ENCODE measurements at regions not wholly inside any gene's neighbourhood (a gene's known extent, or its start where the extent isn't known, plus 50 kb on each side); places are given as distances from the start of the nearest gene placed in this dataset.

DNA sequence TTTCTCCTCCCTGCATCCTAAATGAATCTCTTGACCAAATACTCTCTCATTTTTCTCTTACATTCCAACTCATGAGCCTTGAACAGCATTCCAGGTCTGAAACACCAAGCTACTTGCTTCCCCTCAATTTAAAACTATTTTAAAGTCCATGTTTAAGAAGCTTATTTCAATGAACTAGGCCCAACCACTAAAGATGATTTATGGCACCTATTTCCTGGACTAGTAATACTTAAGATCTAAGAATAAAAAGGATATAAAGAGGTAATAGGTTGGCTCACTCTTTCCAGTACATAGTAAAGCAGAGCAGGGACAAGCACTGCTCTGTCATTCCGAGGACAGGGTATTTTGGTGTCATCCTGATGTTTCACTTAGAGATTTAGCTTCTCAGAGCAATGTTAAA, 219.3 kb upstream of the TMCO5A start:
- TF ChIP-seq, protein P1, sequence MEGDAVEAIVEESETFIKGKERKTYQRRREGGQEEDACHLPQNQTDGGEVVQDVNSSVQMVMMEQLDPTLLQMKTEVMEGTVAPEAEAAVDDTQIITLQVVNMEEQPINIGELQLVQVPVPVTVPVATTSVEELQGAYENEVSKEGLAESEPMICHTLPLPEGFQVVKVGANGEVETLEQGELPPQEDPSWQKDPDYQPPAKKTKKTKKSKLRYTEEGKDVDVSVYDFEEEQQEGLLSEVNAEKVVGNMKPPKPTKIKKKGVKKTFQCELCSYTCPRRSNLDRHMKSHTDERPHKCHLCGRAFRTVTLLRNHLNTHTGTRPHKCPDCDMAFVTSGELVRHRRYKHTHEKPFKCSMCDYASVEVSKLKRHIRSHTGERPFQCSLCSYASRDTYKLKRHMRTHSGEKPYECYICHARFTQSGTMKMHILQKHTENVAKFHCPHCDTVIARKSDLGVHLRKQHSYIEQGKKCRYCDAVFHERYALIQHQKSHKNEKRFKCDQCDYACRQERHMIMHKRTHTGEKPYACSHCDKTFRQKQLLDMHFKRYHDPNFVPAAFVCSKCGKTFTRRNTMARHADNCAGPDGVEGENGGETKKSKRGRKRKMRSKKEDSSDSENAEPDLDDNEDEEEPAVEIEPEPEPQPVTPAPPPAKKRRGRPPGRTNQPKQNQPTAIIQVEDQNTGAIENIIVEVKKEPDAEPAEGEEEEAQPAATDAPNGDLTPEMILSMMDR (conservative IDR thresholded peaks at IDR 0.05 in 1 of 2, IDR thresholded peaks at IDR 0.05 in 1 of 2; ENCODE audit: low read depth in 1 of 2, low read length in 2 of 2), result no peak
- no peak for TF ChIP-seq EZH2 (IDR thresholded peaks at IDR 0.05; ENCODE audit: low read length, missing control alignments)

Measured in fibroblast of lung (primary cell).